HG03378 (cell line): ENCODE measurements at regions not wholly inside any gene's neighbourhood (a gene's known extent, or its start where the extent isn't known, plus 50 kb on each side); places are given as distances from the start of the nearest gene placed in this dataset.

ENCODE experiments used
- ATAC-seq: cut with Tn5 transposase; IDR thresholded peaks from one replicate; pipeline ENCODE4 v1.9.1; 2021; ENCODE audit warnings: mild to moderate bottlenecking, moderate library complexity; ENCODE audit not compliant: unreplicated experiment

DNA sequence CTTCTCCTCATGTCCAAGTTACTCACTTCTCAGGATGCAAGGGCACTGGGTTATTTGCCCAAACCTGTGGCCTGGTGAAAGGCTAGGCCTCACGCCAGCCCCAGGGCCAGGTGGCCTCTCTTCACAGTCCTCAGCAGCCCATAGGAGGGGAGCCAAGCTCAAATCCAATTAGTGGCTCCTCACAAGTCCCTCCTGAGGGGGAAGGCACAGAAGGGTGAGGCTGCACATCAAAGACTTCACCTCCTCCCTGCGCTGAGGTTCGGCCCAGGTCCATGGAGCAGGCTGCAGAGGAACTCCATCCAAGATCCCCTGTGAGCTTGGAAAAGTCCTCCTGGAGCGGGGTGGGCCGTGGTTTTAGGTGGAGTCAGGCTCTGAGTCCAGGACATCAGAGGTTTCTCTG is 320.0 kb downstream of the FOXL1 start:
- ATAC-seq = no peak

- no peak for ATAC-seq
Observed at GRCh38 chr16:86899151-86899550, 320.8 kb downstream of the FOXL1 start.

DNA sequence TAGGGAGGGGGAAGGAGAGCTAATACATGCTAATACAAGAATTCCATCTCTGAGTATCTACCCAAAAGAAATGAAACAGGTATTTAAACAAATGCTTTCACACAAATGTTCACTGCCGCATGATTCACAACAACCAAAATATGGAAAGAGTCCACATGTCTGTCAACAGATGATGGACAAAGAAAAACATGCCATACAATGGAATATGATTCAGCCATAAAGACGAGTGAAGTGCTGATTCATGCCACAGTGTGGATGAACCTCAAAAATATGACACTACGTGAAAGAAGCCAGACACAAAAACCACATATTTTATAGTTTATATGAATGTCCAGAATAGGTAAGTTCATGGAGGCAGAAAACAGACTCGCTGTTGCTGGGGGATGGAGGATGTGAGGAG is 321.4 kb downstream of the FOXL1 start:
- no peak for ATAC-seq

DNA sequence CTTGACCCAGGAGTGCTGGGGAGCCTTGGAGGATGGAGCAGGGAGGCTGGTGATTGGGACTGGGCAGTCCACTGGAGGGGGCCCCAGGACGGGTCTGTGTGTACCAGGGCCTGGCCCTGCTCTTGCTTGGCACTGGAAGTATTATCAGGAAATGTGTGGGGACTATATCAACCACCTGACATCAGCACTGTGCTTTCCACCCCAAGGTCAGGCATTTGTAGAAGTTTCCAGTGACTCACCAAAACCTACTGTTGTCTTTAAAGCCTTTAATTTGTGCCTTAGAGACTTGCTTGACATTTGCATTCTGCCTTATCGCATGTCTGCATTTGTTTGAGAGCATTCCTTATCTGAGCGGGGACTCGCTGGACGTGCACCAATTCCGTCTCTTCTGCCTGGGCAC is 323.1 kb downstream of the FOXL1 start:
- no peak for ATAC-seq

DNA sequence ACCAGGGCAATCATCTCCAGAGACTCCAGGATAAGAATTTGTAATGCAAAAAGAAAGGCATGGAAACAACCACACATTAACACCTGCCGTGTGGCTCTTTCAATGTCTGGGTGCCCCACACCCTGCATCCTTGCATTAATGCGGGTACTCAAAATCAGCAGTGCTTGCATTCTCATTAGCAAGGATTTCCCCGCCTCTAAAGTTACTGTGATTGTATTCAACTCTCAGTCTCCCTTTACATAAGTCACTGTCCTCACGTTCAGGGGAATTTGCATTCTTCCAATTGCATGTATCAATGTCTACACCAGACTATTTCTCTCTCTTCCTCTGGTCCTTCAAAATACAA is 324.3 kb downstream of the FOXL1 start:
- no peak for ATAC-seq

DNA sequence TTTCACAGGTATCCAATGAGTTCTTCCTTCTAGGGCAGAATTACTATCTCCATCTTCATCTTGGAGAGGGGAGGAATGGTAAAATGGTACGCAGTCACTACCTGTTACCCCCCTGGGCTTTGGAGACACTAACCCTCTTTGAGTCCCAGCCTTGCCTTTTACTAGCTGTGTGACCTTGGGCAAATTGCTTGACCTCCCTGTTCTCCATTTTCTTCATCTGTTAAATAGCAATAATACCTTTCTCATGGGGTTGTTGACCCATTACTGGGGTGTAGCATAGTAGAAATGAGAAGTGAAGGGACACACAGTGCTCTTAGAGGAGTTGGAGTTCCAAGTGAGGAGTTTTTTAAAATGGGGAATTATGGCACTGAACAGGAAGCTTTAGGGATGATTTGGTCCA is 324.7 kb downstream of the FOXL1 start:
- ATAC-seq = no peak

GRCh38 chr16:86905302-86905701 is 327.0 kb downstream of the FOXL1 start:
- ATAC-seq = no peak

GRCh38 chr16:86906623-86907022 is 328.3 kb downstream of the FOXL1 start:
- ATAC-seq = no peak

DNA sequence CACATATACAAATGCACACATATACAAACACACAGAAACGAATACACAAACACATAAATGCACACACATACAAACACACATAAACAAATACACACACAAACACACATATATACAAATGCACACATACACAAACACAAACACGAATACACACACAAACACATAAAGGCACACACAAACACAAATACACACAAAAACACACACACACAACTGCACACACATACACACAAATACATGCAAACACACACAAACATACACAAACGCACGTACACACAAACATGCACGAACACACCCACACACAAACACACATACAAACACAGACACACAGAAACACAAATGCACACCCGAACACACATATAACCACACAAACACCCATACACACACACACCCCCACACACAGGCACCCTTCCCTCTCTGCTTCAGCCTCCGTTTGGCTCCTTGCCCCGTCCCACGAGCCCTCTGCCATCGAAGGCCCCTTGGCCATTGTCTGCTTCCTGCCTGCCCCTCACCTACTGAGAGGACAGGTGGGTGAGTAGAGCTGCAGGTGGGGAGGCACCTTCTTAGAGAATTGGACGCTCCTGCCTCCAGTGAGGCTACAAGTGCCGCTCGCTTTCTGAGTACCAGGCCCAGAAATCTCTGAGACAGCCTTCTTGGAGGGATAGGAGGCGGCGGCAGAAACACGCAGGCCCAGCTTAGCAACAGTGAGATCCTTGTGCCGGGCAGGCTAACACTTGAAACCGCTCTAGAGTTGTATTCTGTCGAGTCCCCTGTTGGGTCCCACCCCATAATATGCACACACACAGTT is 331.2 kb downstream of the FOXL1 start:
- no peak for ATAC-seq

- ATAC-seq = no peak
Observed at GRCh38 chr16:86910161-86910769, 331.9 kb downstream of the FOXL1 start.

- no peak for ATAC-seq
Observed at GRCh38 chr16:86911437-86911958, 333.1 kb downstream of the FOXL1 start.

- ATAC-seq = no peak
Observed at GRCh38 chr16:86913886-86914285, 335.5 kb downstream of the FOXL1 start.

- ATAC-seq = no peak
Observed at GRCh38 chr16:86914876-86915717, 336.7 kb downstream of the FOXL1 start.

DNA sequence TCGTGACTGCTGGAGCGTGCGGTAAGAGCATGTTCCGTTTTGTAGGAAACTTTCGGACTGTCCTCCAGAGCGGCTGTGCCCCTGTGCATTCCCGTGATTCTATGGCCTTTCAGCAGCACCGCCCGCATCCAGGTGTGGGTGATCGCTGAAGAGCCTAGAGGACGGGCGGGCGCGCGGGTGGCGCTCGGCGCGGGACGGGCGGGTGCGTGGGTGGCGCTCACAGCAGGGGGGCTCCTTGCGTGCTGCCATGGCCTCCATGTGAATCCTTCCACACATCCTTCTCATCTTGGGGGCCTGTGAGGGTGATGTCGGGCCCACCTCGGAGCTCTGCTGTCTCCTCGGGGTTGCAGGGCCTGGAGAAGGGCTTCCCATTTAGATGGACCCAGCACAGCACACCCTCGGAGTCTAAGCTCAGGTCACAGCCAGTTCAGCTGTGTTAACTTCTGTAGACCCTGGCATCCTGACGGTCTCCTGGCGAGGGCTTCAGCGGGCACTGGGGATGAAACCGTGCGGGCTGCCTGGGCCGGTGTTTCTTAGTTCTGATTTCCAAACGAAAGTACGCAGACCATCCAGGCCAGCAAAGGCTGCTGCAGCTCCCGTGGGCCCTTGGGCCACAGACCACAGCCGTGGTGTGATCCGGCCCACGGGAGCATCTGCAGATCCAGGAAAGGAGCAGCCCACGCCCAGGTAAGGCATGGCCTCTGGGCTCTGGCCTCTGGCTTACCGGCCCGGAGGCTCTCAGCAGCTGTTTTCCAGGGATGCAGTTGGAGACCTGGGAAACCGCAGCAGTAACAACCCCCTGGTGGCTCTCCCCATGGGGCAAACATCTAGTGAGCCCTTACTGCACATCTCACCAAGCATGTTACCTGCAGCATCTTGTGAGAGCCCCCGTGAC is 339.4 kb downstream of the FOXL1 start:
- ATAC-seq = no peak

- no peak for ATAC-seq
Observed at GRCh38 chr16:86918637-86919036, 340.3 kb downstream of the FOXL1 start.

DNA sequence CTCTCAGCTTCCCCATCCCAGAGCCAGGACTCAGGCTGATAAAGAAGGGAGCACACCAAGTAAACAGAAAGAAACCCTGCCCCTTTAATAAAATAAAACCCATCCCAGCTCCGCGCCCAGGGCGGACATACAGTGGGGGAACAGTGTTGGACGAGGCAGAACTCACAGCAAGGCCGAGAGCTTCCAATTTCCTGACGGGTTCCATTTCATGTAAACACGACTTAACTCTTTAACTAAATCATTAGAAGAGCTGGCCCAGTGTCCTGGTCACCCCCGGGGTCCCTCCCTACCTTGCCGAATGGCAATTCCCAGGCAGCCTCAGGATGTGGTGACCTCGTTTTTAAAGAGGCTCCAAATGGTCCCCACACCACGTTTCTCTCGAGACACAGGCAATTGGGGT is 340.7 kb downstream of the FOXL1 start:
- ATAC-seq = no peak

GRCh38 chr16:86919578-86920305 is 341.4 kb downstream of the FOXL1 start:
- no peak for ATAC-seq

DNA sequence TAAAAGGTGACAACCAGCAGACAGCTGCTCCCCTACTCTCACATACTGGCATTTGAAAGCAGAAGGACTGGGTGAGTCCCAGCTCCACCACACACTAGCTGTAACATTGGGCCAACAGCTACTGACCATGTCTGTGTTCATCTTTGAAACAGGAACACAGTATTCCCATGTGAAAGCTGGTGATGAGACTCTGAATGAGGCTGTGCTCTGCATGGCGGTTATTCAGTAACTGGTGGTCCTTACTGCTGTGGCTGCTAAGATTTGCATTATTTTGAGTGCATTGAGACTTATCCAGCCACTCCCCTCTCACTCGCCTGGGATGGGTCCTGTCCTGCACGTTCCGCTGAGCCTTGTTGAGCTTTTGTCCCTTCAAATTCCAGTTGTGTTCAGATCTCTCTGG is 342.9 kb downstream of the FOXL1 start:
- ATAC-seq = no peak

GRCh38 chr16:86922311-86922710 is 344.0 kb downstream of the FOXL1 start:
- no peak for ATAC-seq

GRCh38 chr16:86923656-86924055 is 345.3 kb downstream of the FOXL1 start:
- ATAC-seq = no peak
